Stimulated activated CD4-positive, alpha-beta T cell treated with anti-CD3 and anti-CD28 coated beads, Interleukin-12 subunit alpha, Interleukin-12 subunit beta, amount 100 ng/mL, for 24 hours (primary cell): ENCODE measurements at regions not wholly inside any gene's neighbourhood (a gene's known extent, or its start where the extent isn't known, plus 50 kb on each side); places are given as distances from the start of the nearest gene placed in this dataset.

ENCODE experiments used
- DNase-seq, 2 experiments: peaks; one replicate each; pipeline ENCODE4 v3.0.0-alpha.2; 2020; ENCODE audit warnings: low read depth in 2 of 2

DNA sequence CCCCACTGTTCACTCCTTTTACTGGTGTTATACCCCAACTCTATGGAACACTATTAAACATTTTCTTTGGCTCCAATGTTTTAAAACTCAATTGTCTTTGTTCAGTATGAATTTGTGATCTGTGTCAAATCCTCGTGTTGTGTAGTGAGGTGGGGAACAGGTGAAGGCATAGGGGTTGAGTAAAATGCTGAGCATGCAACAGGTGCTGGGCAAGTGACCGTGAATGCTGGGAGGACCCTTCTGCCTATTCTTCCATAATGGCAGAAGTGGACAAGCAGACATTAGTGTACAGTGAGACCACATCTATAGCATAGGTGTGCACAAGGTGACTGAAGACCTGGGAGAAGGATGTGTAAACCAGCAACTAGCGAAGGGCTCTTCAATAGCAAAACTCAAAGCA, 1188.0 kb downstream of the UQCRFS1 start:
- DNase-seq: no peak

DNA sequence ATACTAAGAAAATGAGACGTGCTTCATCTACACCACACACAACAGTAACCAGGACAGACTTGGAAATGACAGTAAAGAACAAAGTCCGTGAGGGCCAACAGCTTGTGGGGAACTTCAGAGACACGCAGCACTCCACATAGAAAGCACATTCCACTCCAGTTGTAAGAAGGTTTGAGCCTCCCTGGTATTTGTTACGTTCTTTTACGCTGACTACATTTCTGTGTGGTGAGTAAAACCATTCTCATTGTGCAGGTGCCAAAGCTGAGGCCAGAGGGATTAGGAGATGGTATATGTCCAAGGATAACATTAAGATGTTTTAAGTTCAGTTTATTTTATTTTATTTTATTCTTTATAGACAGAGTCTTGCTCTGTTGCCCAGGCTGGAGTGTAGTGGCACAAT, 1189.9 kb downstream of the UQCRFS1 start:
- no peak for DNase-seq

DNA sequence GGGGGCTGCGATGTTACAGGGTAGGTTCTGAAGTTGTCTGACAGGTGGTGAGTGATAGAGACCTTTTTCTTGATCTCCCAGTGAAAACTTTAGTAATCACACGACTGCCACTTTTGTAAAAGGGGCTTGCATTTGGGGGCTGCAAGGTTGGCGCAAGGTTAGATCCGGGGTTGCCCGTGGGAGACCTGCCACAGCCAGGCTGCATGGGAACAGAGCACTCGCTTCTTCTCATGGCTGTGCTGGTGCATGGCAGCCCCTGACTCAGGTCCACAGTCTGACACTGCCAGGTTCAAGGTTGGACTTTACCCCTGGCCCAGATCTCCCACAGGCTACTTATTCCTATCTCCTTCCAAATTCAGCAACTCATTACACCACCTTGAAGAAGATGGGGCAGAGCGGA, 1190.4 kb downstream of the UQCRFS1 start:
- DNase-seq: no peak

DNA sequence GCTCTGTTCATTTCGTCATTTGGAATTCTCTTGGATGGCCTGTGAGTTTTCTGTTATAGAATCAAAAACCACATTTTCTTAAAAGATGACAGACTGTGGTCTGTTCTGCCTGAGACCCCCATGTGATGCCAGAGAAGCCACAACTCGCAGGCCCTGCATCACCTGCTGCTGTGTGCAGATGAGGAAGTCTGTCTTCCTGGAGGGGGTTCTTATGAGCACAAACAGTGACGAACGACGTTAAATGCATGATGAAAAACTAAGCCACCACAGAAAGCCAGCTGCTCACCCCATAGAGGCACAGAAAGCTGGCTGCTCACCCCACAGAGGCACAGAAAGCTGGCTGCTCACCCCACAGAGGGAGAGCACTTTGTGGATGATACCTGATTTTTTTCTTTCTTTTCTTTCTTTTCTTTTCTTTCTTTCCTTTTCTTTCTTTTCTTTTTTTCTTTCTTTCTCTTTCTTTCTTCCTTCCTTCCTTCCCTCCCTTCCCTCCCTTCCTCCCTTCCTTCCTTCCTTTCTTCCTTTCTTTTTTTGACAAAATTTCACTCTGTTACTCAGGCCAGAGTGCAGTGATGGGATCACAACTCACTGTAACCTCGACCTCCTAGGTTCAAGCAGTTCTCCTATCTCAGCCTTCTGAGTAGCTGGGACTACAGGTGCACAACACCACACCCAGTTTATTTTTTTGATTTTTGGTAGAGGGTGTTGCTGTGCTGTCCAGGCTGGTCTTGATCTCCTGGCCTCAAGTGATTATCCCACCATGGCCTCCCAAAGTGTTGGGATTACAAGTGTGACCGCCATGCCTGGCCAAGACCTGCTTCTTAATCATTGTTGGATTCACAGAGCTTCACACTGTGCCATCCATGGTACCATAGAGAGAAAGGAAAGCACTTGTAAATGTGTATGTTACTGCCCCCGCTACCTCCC, 1191.4 kb downstream of the UQCRFS1 start:
- DNase-seq: no peak

DNA sequence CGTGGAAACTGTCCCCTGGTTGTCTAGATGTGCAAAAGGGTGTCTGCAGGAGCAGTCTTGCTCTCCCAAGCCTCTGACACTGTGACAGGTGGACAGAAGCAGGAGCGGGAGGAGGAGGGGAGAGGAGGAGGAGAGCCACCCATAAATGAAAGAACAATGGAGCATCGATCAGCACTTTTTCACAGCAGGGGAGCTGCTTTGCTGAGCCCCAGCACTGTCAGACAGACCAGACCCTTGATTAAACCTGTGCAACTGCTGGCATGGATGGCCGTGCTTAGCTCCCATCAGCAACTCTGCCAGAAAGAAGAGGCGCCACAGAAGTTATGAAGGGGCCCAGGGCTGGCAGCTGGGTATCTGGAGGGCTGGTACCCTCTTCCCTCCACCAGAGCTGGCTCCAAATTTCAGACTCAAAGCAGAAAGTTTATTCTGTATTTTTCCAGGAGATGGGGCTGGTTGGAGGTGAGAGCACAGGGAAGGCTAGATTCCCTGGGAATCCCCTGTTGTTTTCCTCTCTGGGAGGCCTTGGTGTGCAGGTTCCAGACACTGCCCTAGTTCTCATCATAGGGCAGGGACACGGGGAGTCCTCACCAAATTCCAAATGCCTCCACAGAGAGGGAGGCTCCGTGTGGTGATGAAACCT, 1192.2 kb downstream of the UQCRFS1 start:
- DNase-seq: no peak

DNA sequence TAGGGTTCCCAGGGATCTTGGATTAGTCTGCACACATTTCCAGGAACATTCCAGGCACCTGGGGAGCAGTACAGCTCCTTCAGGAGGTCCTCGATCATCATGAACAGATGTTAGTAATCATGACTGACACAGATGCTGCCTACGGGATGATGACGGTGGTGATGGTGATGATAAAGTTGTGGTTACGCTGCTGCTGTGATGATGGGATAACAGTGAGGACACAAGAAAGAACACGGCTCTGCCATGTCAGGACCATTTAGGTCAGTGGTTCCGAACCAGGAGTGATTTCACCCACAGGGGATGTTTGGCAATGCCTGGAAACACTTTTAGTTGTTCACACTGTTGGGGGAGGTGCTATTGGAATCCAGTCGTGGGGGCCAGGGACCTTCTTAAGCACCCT, 1193.0 kb downstream of the UQCRFS1 start:
- no peak for DNase-seq

DNA sequence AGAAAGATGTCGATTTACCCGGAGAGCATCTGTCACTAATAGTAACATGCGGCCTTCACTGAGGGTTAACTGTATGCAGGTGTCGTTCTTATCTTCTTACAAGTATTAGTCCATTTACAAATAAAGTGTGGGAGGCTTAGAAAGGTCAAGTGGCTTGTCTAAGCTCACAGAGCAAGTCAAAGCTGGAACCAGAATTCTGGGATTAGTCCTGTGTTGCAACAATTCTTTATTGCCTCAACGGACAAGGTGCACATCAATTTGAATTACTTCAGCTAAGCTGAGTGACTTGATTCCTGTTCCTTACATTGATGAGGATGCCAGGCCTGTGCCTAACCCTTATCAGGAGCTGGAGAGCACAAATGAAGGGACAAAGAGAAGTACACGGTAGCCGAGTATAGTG, 1193.6 kb downstream of the UQCRFS1 start:
- no peak for DNase-seq

DNA sequence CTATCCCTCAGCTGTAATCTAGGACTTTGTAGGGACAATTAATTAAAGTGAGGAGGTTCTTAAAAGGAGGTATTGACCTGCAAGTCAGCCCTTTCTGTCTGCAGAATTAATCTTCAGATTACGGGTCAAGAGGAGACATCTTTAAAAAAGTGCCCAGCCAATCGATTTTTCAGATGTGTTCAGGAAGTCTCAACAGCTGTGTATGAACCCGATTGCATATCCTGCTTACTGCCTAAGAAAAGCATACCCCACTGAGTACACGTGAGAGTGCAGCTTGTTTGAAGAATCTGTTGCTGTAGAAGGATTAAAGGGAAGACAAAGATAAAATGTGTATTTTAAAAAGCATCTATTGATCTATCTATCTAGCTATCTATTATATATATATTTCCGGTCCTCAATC, 1194.5 kb downstream of the UQCRFS1 start:
- DNase-seq: no peak

DNA sequence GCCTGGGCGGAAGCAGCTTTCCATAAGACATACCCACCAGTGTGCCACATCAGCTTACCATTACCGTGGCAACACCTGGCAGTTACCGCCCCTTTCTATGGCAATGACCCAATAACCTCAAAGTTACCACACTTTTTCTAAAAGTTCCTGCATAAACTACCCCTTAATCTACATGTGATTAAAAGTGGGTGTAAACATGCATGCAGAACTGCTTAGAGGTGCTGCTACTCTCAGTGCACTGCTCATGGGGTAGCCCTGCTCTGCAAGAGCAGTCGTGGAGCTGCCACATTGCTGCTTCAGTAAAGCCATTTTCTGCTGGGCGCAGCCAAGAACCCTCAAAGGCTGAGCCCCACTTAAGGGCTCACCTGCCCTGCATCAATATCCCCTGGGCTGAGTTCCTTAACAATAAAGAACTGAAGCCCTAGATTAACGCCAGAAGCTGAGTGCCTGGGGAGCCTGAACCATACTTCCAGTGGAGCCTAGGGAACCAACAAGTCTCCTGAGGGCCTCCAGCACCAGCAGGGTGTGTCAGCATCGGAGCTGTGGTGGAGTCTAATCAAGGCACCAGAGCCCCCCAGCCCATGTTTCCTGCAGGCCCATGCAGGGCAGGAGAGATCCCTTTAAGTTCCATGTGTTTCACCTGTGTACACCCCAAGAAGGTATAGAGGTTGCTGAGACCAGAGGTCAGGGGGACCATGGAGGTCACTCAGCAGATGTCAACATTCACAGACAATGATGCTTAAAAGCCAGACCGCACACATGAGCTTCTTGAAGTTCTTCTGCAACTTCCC, 1198.1 kb downstream of the UQCRFS1 start:
- DNase-seq: no peak

DNA sequence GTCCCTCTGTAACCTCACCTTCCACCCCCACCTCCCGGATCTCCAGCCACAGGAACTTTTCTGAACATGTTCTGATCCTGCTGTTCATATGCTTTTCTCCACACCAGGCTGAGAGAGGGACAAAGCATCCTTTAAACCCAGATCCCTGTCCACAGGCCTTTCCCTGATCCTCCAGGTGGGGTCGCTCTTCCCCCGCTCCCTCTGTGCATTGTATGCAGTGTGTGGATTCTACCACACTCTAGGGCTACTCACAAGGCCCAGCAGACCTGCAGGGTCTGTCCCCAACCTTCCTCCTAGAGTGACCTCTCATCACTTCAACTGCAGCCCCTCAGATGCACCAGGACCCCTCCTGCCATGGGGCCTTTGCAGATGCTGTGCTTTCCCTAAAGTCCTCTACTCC, 1200.6 kb downstream of the UQCRFS1 start:
- DNase-seq: no peak

DNA sequence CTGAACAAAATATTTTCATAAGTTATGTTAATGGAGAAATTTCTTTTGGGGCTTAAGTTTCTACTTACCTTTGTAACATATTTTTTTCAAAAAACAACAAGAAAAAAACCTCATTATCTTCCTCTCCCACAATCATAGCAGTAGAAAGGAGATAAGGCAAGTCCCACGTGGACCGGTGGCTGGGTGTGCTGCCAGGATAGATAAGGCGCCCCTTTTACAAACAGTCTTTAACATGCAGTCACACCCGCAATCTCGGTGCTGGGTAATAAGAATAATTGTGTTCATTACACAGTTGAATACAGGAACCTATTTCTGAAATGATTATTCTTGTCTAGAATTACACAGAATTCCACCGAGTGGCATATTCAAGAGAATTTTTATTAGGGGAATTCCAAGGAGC, 1202.3 kb downstream of the UQCRFS1 start:
- DNase-seq: no peak

DNA sequence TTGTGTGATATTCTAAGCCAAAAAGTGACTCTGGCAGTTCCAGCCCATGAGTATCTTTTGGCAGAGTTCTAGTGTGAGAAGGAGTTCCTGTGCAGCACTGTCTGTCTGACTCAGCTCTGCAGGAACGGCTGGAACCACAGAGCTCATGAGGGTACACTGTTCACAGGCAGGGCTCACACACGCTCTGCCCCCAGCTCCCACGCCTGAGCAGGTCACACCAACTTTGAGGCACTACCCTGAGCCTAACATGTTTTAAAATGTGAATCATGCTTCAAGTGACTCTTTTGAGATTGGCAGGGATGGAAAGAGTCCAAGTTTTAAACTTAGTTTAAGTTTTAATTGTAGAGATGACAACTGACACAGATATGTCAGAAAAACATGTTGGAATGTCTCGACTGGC, 1203.3 kb downstream of the UQCRFS1 start:
- no peak for DNase-seq

DNA sequence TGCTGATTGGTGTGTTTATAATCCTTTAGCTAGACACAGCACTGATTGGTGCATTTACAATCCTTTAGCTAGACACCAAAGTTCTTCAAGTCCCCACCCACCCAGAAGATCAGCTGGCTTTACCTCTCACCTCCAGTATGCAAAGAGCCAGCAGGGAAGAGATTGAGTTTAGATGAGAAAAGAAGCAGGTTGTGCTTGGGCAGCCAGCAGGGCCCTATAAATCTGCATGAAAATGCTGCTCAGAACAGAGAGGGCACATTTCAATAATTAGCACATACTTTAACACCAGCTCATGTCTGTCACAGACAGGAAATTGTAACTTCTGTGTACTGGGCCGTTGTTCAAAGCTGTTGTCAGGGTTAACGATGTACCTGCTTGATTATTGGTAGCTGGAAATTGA, 1204.3 kb downstream of the UQCRFS1 start:
- DNase-seq: no peak

DNA sequence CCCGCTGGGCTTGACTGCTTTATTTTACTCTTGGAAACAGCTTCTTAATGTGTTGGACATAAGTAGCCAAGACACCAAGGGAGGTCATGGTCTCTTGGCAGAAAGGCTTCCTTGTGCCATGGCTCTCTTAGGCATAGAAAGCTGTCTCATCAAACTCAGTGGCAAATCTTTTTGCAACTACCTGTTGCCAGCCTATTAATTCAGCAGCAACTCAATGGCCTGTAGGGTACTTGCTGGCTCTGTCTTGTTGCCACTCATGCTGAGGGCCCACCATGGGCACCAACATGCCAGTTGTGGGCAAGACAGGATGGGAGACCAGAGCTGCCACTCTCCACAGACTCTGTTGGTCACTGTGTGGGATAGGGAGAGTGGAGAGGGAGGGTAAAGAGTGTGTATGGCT, 1209.4 kb downstream of the UQCRFS1 start:
- no peak for DNase-seq

DNA sequence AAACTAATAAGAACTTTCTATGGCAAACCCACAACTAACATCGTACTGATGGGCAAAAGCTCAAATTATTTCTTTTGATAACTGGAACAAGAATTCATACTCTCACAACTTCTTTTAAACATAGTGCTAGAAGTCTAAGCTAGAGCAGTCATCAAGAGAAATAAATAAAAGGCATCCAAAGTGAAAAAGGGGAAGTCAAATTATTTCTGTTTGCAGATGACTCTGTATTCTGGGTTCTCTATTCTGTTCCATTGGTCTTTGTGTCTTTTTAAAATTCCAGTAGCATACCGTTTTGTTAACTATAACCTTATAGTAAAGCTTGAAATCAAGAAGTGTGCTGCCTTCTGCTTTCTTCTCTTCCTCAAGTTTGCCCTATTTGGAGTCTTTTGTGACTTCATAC, 1215.9 kb downstream of the UQCRFS1 start:
- DNase-seq: no peak

DNA sequence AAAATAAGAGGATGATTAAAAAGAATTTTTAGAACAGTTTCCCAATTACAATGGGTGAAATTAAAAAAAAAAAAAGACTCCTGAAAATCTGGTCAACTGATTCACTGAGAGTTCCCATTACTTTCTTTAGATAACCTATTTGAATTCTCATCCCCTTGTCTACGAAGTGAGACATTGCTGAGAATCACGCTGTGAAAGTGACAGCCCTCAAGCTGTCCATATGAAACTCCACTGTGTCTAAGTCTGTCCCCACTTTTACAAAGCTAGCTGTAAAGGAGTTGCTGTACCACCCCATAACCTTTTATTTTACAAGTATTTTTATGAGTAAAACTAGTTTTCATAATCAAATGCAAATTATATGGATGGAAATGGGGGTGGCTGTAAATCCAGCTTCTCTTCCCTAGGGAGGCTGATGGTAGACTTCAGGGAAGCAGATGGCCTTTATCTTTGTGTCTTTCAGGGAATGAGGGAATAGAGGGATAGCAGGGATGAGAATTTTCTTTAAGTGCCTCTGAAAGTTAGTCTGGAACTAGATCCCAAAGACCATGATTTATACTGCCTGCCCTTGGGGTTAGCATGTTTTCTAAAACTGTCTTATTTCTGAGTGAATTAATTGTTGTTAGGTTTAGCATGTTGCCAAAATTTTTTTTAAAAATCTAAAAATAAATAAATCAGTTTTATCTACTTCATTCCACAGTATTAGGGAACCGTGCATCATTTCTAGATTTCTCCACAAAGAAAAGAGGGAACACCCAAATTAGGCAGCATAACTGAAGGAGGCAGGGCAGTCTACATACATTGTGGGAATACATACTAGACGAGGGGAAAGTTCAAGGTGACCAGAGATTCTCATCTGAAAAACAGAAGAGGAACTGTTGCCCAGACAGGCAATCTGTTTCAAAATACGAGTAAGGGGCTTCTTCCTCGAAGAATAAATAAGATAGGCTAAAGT, 1219.1 kb downstream of the UQCRFS1 start:
- no peak for DNase-seq

DNA sequence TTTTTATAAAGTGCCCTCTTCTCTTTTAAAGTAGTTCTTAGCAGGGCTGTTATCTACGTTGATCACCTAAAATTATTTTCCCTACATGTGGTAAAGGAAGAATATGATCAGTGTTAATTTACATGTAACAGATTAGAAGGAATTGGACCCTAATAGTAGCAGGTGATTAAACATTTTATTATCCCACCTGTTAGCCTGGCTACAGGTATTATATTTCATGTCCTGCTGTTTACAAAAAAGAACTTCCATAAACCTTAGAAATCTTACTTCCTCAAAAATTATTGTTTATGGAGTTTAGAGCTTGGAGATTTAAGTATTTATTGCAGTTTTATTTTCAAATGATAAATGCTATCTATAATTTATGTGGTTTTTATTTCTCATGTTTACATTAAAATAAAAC, 1226.7 kb downstream of the UQCRFS1 start:
- no peak for DNase-seq

DNA sequence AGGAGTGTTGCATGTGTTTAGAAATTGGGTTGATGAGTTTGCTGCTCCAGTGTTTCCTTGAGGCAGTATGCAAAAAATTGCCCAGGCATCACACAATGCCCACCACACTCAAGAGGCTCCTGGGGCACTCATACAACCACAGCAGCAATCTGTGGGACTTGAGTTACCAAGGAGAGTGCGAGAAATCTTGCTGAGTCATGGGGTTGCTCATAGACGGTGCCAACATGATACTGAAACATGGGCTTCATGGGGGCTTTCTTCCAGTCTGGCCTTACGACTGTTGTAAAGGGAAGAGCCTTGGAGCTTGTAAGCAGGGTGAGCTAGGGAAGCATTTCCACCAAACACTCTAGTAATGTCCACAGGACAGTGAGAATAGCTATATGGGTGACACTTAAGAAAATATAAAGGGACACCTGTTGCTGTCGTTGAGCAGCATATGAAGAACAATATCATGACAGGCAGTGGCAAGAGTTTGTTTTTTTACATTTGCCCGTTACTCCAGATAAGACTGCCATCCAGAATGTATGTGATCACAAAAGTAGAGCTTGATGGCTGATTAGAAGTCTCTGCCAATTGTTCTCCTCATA, 1237.4 kb downstream of the UQCRFS1 start:
- no peak for DNase-seq

DNA sequence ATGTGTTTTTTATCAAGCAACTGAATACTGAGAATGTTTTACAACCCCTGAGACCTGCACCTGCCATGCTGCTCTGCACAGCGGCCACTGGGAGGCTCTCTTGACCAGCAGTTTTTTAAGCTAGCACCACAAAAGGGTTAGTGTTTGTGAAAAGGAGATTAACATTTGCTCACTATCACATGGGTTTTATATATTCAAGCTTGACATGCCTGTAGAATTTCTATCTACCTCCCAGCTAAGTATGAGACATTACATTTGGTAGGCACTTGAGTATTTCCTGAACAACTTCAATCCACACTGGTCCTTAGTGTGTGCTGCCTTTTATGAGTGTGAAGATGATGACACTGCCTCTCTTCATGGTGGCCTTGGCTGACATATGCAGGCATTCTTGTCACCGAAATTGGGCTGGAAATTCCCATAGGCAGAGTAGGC, 1238.9 kb downstream of the UQCRFS1 start:
- no peak for DNase-seq

DNA sequence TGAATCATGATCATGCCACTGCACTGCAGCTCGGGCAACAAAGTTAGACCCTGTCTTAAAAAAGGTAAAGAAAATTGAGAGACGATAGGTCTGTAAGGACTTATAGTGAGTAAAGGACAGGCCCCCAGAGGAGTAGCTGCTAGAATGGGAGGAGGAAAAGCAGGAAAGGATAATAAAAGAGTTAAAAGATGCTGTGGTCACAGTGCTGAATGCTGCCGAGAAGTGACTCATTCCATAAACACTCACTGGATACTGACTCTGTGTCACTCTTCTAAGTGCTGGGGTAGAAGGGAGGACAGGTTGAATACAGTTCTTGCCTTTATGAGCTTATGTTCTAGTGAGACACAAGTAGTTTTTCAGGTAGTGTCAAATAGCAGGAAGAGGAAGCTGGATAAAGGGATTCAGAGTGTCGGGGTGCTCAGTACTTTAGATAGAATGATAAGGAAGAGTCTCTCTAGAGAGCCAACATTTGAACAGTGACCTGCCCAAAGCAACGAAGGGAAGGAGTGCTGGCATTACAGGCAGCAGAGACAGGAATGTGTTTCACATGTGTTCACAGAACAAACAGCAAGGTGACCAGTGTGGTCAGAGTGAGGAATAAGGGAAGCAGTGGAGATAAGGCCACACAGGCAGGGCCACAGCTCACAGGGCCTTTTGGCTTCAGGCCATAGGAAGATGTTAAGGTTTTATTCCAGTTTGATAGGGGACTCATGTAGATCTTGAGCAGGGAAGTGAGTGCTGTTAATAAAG, 1240.5 kb downstream of the UQCRFS1 start:
- DNase-seq: no peak
